ENCODE measurements at regions not wholly inside any gene's neighbourhood (a gene's known extent, or its start where the extent isn't known, plus 50 kb on each side); places are given as distances from the start of the nearest gene placed in this dataset.

DNA sequence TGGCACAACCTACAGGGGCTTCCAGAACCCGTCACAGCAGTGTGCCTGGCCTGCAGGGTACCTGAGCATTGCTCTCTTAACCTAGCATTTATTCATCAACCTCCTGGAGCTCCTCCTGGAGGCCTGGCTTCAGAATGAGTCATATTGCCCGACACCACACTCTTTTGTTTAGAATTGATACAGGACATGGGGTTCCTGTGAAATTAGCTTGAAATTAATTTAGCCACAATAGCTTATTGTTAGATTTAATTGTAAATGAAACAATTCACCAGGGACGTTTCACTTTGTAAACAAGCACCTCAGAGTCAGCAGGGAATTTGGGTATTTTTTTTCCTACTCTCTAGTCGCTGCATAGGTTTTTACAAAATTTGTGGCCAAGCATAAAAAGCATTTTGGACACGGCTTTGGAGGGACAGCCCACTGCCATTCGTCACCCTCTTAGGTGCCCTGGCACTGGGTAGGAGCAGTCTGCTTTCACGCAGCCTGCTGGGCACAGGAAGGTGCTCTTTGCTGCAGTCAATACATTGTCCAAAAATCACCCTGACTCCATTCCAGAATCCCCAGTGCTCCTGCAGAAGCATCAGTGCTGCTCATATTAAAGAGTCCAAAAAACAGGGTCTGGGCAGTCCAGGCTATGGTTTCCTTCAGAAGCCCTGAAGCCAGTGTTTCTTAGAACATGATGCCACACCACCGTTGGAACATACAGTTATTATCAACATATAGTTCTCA is 60.8 kb upstream of the MEF2A start:
- no peaks in the 10 kb centered on the region for H3K36me3 ChIP-seq (ENCODE audit: control insufficient read depth, insufficient read depth, low read length)
- H3K27me3 ChIP-seq (ENCODE audit: control insufficient read depth, insufficient read depth, low read length) = no peaks in the 10 kb centered on the region
- no peaks in the 10 kb centered on the region for H4K20me1 ChIP-seq (ENCODE audit: control insufficient read depth, extremely low read depth, insufficient read depth, low read length)
- no peaks in the 10 kb centered on the region for H3K79me2 ChIP-seq (ENCODE audit: control insufficient read depth, insufficient read depth, low read length)
- H3K4me1 ChIP-seq (ENCODE audit: control insufficient read depth, extremely low read depth, insufficient read depth, low read length) = peaks cover 12% of the 10 kb centered on the region
- TF ChIP-seq EZH2 (IDR thresholded peaks at IDR 0.05; ENCODE audit: low read length, missing control alignments) = no peak
- TF ChIP-seq CTCF (conservative IDR thresholded peaks at IDR 0.05 in 1 of 2, IDR thresholded peaks at IDR 0.05 in 1 of 2; ENCODE audit: low read depth in 1 of 2, low read length in 2 of 2) = peak in 1 of 2 donors; percentile 31
- no peak overlapping the region for H3K9ac ChIP-seq (ENCODE audit: insufficient read depth, low read length)
- H3K27ac ChIP-seq (ENCODE audit: insufficient read depth, low read length) = no peak overlapping the region
- H3K9me3 ChIP-seq (ENCODE audit: control insufficient read depth, insufficient read depth, low read depth, low read length) = no peaks in the 10 kb centered on the region
- H3K4me3 ChIP-seq (replicated peaks in 1 of 4; ENCODE audit: control extremely low read depth in 1 of 4, insufficient read depth in 1 of 4, low read depth in 3 of 4, low read length in 4 of 4) = no peak overlapping the region
- no peak overlapping the region for H3K4me2 ChIP-seq (ENCODE audit: extremely low read depth, insufficient read depth, low read length)
- H2AFZ ChIP-seq (ENCODE audit: low read length) = no peak overlapping the region
- peak; percentile 24 to 55 for DNase-seq (ENCODE audit: low read depth in 2 of 2)

DNA sequence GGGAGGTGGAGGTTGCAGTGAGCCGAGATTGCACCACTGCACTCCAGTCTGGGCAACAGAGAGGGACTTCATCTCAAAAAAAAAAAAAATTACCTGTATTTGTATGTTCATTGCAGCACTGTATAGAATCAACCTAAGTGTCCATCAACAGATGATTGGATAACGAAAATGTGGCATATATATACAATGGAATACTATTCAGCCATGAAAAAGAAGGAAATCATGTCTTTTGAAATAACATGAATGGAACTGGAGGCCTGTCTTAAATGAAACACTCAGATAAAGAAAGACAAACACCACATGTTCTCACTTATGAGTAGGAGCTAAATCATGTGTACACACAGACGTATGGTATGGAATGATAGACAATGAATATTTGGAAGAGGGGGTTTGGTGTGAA is 59.4 kb upstream of the MEF2A start:
- Histone ChIP-seq H3K79me2 (ENCODE audit: control insufficient read depth, insufficient read depth, low read length) (no peaks in the 10 kb centered on the region), H2AFZ (ENCODE audit: low read length) (no peak overlapping the region), H3K27me3 (ENCODE audit: control insufficient read depth, insufficient read depth, low read length) (no peaks in the 10 kb centered on the region), H3K4me2 (ENCODE audit: extremely low read depth, insufficient read depth, low read length) (no peak overlapping the region), H3K9ac (ENCODE audit: insufficient read depth, low read length) (no peak overlapping the region), H3K36me3 (ENCODE audit: control insufficient read depth, insufficient read depth, low read length) (no peaks in the 10 kb centered on the region), H3K9me3 (ENCODE audit: control insufficient read depth, insufficient read depth, low read depth, low read length) (no peaks in the 10 kb centered on the region), H3K4me1 (ENCODE audit: control insufficient read depth, extremely low read depth, insufficient read depth, low read length) (peaks cover 12% of the 10 kb centered on the region), H3K4me3 (replicated peaks in 1 of 4; ENCODE audit: control extremely low read depth in 1 of 4, insufficient read depth in 1 of 4, low read depth in 3 of 4, low read length in 4 of 4) (no peak overlapping the region), H4K20me1 (ENCODE audit: control insufficient read depth, extremely low read depth, insufficient read depth, low read length) (no peaks in the 10 kb centered on the region), H3K27ac (ENCODE audit: insufficient read depth, low read length) (no peak overlapping the region)
- no peak for DNase-seq (ENCODE audit: low read depth in 2 of 2)
- TF ChIP-seq EZH2 (IDR thresholded peaks at IDR 0.05; ENCODE audit: low read length, missing control alignments) = no peak
- TF ChIP-seq CTCF (conservative IDR thresholded peaks at IDR 0.05 in 1 of 2, IDR thresholded peaks at IDR 0.05 in 1 of 2; ENCODE audit: low read depth in 1 of 2, low read length in 2 of 2) = no peak

GRCh38 chr15:99507016-99507503 is 58.7 kb upstream of the MEF2A start:
- Histone ChIP-seq H3K4me1 (ENCODE audit: control insufficient read depth, extremely low read depth, insufficient read depth, low read length) (peaks cover 12% of the 10 kb centered on the region), H3K9me3 (ENCODE audit: control insufficient read depth, insufficient read depth, low read depth, low read length) (no peaks in the 10 kb centered on the region), H3K79me2 (ENCODE audit: control insufficient read depth, insufficient read depth, low read length) (no peaks in the 10 kb centered on the region), H3K27ac (ENCODE audit: insufficient read depth, low read length) (peak overlapping the region; percentile 42), H3K4me2 (ENCODE audit: extremely low read depth, insufficient read depth, low read length) (peak overlapping the region; percentile 92), H3K9ac (ENCODE audit: insufficient read depth, low read length) (no peak overlapping the region), H3K27me3 (ENCODE audit: control insufficient read depth, insufficient read depth, low read length) (no peaks in the 10 kb centered on the region), H3K4me3 (replicated peaks in 1 of 4; ENCODE audit: control extremely low read depth in 1 of 4, insufficient read depth in 1 of 4, low read depth in 3 of 4, low read length in 4 of 4) (peak overlapping the region in 1 of 4 experiments; percentile 2), H2AFZ (ENCODE audit: low read length) (peak overlapping the region; percentile 15), H3K36me3 (ENCODE audit: control insufficient read depth, insufficient read depth, low read length) (no peaks in the 10 kb centered on the region), H4K20me1 (ENCODE audit: control insufficient read depth, extremely low read depth, insufficient read depth, low read length) (no peaks in the 10 kb centered on the region)
- no peak for TF ChIP-seq EZH2 (IDR thresholded peaks at IDR 0.05; ENCODE audit: low read length, missing control alignments)
- TF ChIP-seq CTCF (conservative IDR thresholded peaks at IDR 0.05 in 1 of 2, IDR thresholded peaks at IDR 0.05 in 1 of 2; ENCODE audit: low read depth in 1 of 2, low read length in 2 of 2) = no peak
- no peak for DNase-seq (ENCODE audit: low read depth in 2 of 2)

Measured in fibroblast of lung (primary cell).